Hepatocyte (in vitro differentiated cells): ENCODE measurements at regions not wholly inside any gene's neighbourhood (a gene's known extent, or its start where the extent isn't known, plus 50 kb on each side); places are given as distances from the start of the nearest gene placed in this dataset.

Experiments
- DNase-seq: peaks from one replicate; pipeline ENCODE4 v3.0.0-alpha.2; 2016; ENCODE audit warnings: low spot score
- H2AFZ ChIP-seq: fragments of 200-600 bp; sonication (generic); 2 replicates; pipeline ENCODE4 v1.6.0; 2016; ENCODE audit warnings: antibody characterized with exemption, mild to moderate bottlenecking
- H3K27ac ChIP-seq: fragments of 200-600 bp; sonication (generic); 2 replicates; pipeline ENCODE4 v1.5.1; 2016; ENCODE audit warnings: mild to moderate bottlenecking
- H3K27me3 ChIP-seq: fragments of 200-600 bp; sonication (generic); 2 replicates; pipeline ENCODE4 v1.6.1; 2016
- H3K36me3 ChIP-seq: fragments of 200-600 bp; sonication (generic); replicated peaks from 2 replicates; pipeline ENCODE4 v1.5.1; 2016; ENCODE audit warnings: low read depth; ENCODE audit not compliant: insufficient read depth
- H3K4me1 ChIP-seq: fragments of 200-600 bp; sonication (generic); 2 replicates; pipeline ENCODE4 v1.5.1; 2016; ENCODE audit warnings: mild to moderate bottlenecking, moderate library complexity; ENCODE audit not compliant: insufficient read depth
- H3K4me2 ChIP-seq: fragments of 200-600 bp; sonication (generic); 2 replicates; pipeline ENCODE4 v1.6.0; 2016
- H3K4me3 ChIP-seq: fragments of 200-600 bp; sonication (generic); 2 replicates; pipeline ENCODE4 v1.5.1; 2016; ENCODE audit warnings: mild to moderate bottlenecking
- H3K79me2 ChIP-seq: fragments of 200-600 bp; sonication (generic); 2 replicates; pipeline ENCODE4 v1.6.0; 2017; ENCODE audit warnings: mild to moderate bottlenecking
- H3K9me2 ChIP-seq: fragments of 200-600 bp; sonication (generic); replicated peaks from 2 replicates; pipeline ENCODE4 v1.6.0; 2017; ENCODE audit warnings: mild to moderate bottlenecking; ENCODE audit not compliant: insufficient read depth
- H3K9me3 ChIP-seq: fragments of 200-600 bp; sonication (generic); 2 replicates; pipeline ENCODE4 v1.5.1; 2016; ENCODE audit warnings: low read depth, mild to moderate bottlenecking
- H4K20me1 ChIP-seq: fragments of 200-600 bp; sonication (generic); 2 replicates; pipeline ENCODE4 v1.6.0; 2016; ENCODE audit warnings: mild to moderate bottlenecking; ENCODE audit not compliant: insufficient read depth, poor library complexity, severe bottlenecking
- EZH2 ChIP-seq: fragments of 200-600 bp; sonication (generic); IDR thresholded peaks from 2 replicates; pipeline ENCODE4 v1.6.1; 2016; ENCODE audit warnings: antibody characterized with exemption, mild to moderate bottlenecking, borderline replicate concordance
- EZH2phosphoT487 ChIP-seq: fragments of 200-600 bp; sonication (generic); IDR thresholded peaks from one replicate; pipeline ENCODE4 v1.6.1; 2018; ENCODE audit warnings: antibody characterized with exemption, mild to moderate bottlenecking, low read depth, moderate library complexity; ENCODE audit not compliant: unreplicated experiment, severe bottlenecking
- WGBS: methylation state at CpG from one replicate; pipeline ENCODE4 v1.1.6; 2016; ENCODE audit warnings: low lambda C conversion rate; ENCODE audit errors: missing lambda C conversion rate; 5-methylcytosine and 5-hydroxymethylcytosine counted together
- TF ChIP-seq, protein P1 (sequence below): fragments of 200-600 bp; sonication (generic); IDR thresholded peaks from 2 replicates; pipeline ENCODE4 v1.5.1; 2016; ENCODE audit warnings: antibody characterized with exemption, mild to moderate bottlenecking; ENCODE audit not compliant: poor library complexity

DNA sequence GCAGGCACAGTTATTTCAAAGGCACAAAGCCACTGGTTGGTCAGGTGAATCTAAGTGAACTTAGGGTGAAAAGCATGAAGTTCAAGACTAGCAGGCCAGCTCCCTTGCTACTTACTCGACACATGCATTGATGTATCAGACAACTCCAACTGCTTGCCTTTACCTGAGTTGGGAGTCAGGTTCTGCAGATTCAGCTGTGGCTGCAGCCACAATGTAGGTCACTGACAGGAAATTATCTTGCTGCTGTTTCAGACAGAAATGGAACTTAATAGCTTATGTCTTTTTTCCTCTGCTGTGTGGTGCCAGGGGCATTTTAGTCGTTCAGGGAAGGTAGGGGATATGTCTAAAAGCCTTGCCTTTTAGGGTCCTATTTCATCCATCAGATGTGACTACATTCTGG is 125.6 kb upstream of the RPH3A start:
- Histone ChIP-seq H3K4me2 (no peak overlapping the region), H3K9me3 (no peaks in the 10 kb centered on the region), H4K20me1 (no peaks in the 10 kb centered on the region), H3K79me2 (no peaks in the 10 kb centered on the region), H2AFZ (no peak overlapping the region), H3K4me1 (no peaks in the 10 kb centered on the region), H3K27ac (no peak overlapping the region), H3K36me3 (no peaks in the 10 kb centered on the region), H3K9me2 (no peaks in the 10 kb centered on the region), H3K4me3 (no peak overlapping the region), H3K27me3 (peaks cover 13% of the 10 kb centered on the region)
- DNase-seq: no peak
- no peak for TF ChIP-seq EZH2phosphoT487
- TF ChIP-seq, protein P1, sequence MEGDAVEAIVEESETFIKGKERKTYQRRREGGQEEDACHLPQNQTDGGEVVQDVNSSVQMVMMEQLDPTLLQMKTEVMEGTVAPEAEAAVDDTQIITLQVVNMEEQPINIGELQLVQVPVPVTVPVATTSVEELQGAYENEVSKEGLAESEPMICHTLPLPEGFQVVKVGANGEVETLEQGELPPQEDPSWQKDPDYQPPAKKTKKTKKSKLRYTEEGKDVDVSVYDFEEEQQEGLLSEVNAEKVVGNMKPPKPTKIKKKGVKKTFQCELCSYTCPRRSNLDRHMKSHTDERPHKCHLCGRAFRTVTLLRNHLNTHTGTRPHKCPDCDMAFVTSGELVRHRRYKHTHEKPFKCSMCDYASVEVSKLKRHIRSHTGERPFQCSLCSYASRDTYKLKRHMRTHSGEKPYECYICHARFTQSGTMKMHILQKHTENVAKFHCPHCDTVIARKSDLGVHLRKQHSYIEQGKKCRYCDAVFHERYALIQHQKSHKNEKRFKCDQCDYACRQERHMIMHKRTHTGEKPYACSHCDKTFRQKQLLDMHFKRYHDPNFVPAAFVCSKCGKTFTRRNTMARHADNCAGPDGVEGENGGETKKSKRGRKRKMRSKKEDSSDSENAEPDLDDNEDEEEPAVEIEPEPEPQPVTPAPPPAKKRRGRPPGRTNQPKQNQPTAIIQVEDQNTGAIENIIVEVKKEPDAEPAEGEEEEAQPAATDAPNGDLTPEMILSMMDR: no peak
- no peak for TF ChIP-seq EZH2
- WGBS: 55% methylated on average over 2 of the region's 2 CpGs

DNA sequence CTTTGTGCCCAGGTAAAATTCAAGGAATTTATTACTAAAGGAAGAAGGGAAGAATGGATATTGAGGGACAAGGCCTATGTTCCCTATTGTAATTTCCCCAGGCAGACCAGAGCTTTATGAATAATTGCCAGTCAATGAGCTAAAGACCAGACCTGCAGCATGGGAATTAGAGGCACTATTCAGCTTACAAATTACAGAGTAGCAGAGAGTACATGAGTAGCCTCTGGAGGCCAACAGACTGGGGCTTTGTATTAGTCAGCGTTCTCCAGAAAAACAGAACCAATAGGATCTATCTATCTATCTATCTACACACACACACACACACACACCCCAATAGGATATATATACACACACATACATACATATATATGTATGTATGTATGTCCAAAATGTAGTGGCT is 120.0 kb upstream of the RPH3A start:
- Histone ChIP-seq H2AFZ (no peak overlapping the region), H3K27ac (no peak overlapping the region), H3K4me2 (no peak overlapping the region), H3K36me3 (no peaks in the 10 kb centered on the region), H3K9me2 (no peaks in the 10 kb centered on the region), H4K20me1 (no peaks in the 10 kb centered on the region), H3K27me3 (peaks cover 45% of the 10 kb centered on the region), H3K9me3 (no peaks in the 10 kb centered on the region), H3K4me3 (no peak overlapping the region), H3K4me1 (no peaks in the 10 kb centered on the region), H3K79me2 (no peaks in the 10 kb centered on the region)
- 50% methylated on average over 1 of the region's 1 CpG for WGBS
- TF ChIP-seq, protein P1: no peak
- TF ChIP-seq EZH2phosphoT487: no peak
- TF ChIP-seq EZH2: no peak
- no peak for DNase-seq

DNA sequence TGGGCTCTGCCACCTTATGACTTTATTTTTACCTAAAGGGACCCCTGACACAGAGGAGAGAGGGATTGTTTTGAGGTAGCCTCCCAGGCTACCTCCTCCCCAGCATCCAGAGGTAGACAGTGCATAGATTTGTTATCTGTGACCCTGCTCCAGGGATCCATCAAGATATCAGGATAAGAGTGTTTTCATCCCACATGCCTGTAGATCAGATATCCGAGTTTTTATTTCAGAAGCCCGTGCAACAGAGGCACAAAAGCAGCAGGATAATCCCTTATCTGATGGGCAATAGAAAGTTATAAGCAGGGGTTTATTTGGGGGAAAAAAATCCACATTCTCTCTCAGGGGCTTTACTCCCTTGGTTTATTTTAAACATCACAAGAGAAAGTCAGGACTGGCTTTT is 117.0 kb upstream of the RPH3A start:
- Histone ChIP-seq H3K4me3 (no peak overlapping the region), H3K4me2 (no peak overlapping the region)

More for the DNA sequence above, 117.0 kb upstream of the RPH3A start:
- Histone ChIP-seq H2AFZ (no peak overlapping the region), H3K4me1 (no peaks in the 10 kb centered on the region), H3K9me2 (no peaks in the 10 kb centered on the region), H3K79me2 (no peaks in the 10 kb centered on the region), H4K20me1 (no peaks in the 10 kb centered on the region), H3K36me3 (no peaks in the 10 kb centered on the region), H3K27me3 (peaks cover 44% of the 10 kb centered on the region), H3K9me3 (no peaks in the 10 kb centered on the region), H3K27ac (no peak overlapping the region)
- 10% methylated on average over 2 of the region's 2 CpGs for WGBS
- no peak for DNase-seq
- TF ChIP-seq, protein P1: no peak
- no peak for TF ChIP-seq EZH2phosphoT487
- TF ChIP-seq EZH2: no peak
